Mesothelial cell of epicardium (in vitro differentiated cells): ENCODE measurements at regions not wholly inside any gene's neighbourhood (a gene's known extent, or its start where the extent isn't known, plus 50 kb on each side); places are given as distances from the start of the nearest gene placed in this dataset.

Experiments used
- DNase-seq, 2 experiments: peaks; one replicate each; pipeline ENCODE4 v3.0.0; 2021; ENCODE audit warnings: low spot score in 2 of 2; ENCODE audit not compliant: unreplicated experiment in 2 of 2
- H3K27ac Mint-ChIP-seq: 2 replicates; pipeline ENCODE4 v1.8.0; 2021; ENCODE audit warnings: mixed read lengths
- H3K27me3 Mint-ChIP-seq: 2 replicates; pipeline ENCODE4 v1.8.0; 2021; ENCODE audit warnings: low read depth, mixed read lengths
- H3K36me3 Mint-ChIP-seq: 2 replicates; pipeline ENCODE4 v1.8.0; 2021; ENCODE audit warnings: mixed read lengths
- H3K4me1 Mint-ChIP-seq: 2 replicates; pipeline ENCODE4 v1.8.0; 2021; ENCODE audit warnings: mixed read lengths
- H3K4me3 Mint-ChIP-seq: 2 replicates; pipeline ENCODE4 v1.8.0; 2021; ENCODE audit warnings: mild to moderate bottlenecking, moderate library complexity, mixed read lengths
- H3K9me3 Mint-ChIP-seq: 2 replicates; pipeline ENCODE4 v1.8.0; 2021; ENCODE audit warnings: mixed read lengths
- CTCF ChIP-seq: fragments of 200-600 bp; sonication (generic); IDR thresholded peaks from one replicate; pipeline ENCODE4 v1.5.0; 2021; ENCODE audit warnings: antibody characterized with exemption; ENCODE audit not compliant: unreplicated experiment

- no peak for DNase-seq
- Mint-ChIP-seq H3K27me3 (peaks cover 27% of the 10 kb centered on the region), H3K4me3 (no peak overlapping the region), H3K4me1 (peaks cover 15% of the 10 kb centered on the region), H3K27ac (no peak overlapping the region), H3K9me3 (no peaks in the 10 kb centered on the region), H3K36me3 (no peaks in the 10 kb centered on the region)
- TF ChIP-seq CTCF = no peak
These were observed 88.2 kb upstream of the ZNF618 start for GRCh38 chr9:113787871-113788270.

GRCh38 chr9:113788616-113789330 lies 87.3 kb upstream of the ZNF618 start:
- TF ChIP-seq CTCF = no peak
- H3K9me3 Mint-ChIP-seq = no peaks in the 10 kb centered on the region
- H3K27me3 Mint-ChIP-seq = peaks cover 28% of the 10 kb centered on the region
- H3K4me3 Mint-ChIP-seq = no peak overlapping the region
- DNase-seq = no peak
- H3K36me3 Mint-ChIP-seq = no peaks in the 10 kb centered on the region
- peaks cover 15% of the 10 kb centered on the region for H3K4me1 Mint-ChIP-seq
- H3K27ac Mint-ChIP-seq = no peak overlapping the region

GRCh38 chr9:113790093-113790492 lies 86.0 kb upstream of the ZNF618 start:
- Mint-ChIP-seq H3K9me3 (no peaks in the 10 kb centered on the region), H3K4me3 (no peak overlapping the region), H3K27ac (no peak overlapping the region), H3K36me3 (no peaks in the 10 kb centered on the region), H3K4me1 (peaks cover 15% of the 10 kb centered on the region), H3K27me3 (peaks cover 28% of the 10 kb centered on the region)
- TF ChIP-seq CTCF = no peak
- no peak for DNase-seq

DNA sequence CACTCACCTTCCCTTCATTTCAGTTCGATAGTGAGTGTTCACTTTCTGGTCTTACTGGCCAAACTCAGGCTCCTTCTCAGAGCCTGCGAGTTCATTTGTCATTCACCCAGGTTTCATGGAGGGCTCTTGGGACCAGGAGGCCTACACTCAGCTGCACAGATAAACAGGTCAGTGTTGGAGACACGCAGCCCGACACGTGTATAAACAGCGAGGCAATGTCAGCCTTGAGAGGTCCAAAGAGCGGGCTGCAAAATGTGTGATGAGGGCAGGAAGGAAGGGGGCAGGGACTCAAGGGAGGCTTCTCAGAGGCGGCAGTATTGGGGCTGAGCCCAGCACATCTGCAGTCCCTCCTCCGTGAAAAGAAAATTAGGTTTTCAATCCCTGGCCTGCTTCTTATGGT lies 82.6 kb upstream of the ZNF618 start:
- H3K27me3 Mint-ChIP-seq = peaks cover 33% of the 10 kb centered on the region
- no peak overlapping the region for H3K27ac Mint-ChIP-seq
- no peaks in the 10 kb centered on the region for H3K9me3 Mint-ChIP-seq

GRCh38 chr9:113794721-113795120 lies 81.4 kb upstream of the ZNF618 start:
- Mint-ChIP-seq H3K27me3 (peaks cover 30% of the 10 kb centered on the region), H3K4me3 (no peak overlapping the region), H3K36me3 (no peaks in the 10 kb centered on the region)

More for the DNA sequence above, 82.6 kb upstream of the ZNF618 start:
- TF ChIP-seq CTCF = no peak
- no peak for DNase-seq
- Mint-ChIP-seq H3K36me3 (no peaks in the 10 kb centered on the region), H3K4me1 (peaks cover 1% of the 10 kb centered on the region), H3K4me3 (no peak overlapping the region)

More at GRCh38 chr9:113794721-113795120, 81.4 kb upstream of the ZNF618 start:
- DNase-seq = no peak
- Mint-ChIP-seq H3K27ac (no peak overlapping the region), H3K9me3 (no peaks in the 10 kb centered on the region), H3K4me1 (no peaks in the 10 kb centered on the region)
- TF ChIP-seq CTCF = no peak
